DMS 273 (cell line): ENCODE measurements at regions not wholly inside any gene's neighbourhood (a gene's known extent, or its start where the extent isn't known, plus 50 kb on each side); places are given as distances from the start of the nearest gene placed in this dataset.
A peak's percentile ranks its signal among the peaks of the same experiment; 100 is the strongest.
"Not testable (repeated sequence)": the region's sequence is repeated elsewhere in the genome, so short reads cannot be mapped to it uniquely, and the experiment has no call there.

Source experiments
- DNase-seq: peaks from one replicate; lab custom pipeline; 2025; ENCODE audit not compliant: unreplicated experiment; lab: John Stamatoyannopoulos, UW

DNA sequence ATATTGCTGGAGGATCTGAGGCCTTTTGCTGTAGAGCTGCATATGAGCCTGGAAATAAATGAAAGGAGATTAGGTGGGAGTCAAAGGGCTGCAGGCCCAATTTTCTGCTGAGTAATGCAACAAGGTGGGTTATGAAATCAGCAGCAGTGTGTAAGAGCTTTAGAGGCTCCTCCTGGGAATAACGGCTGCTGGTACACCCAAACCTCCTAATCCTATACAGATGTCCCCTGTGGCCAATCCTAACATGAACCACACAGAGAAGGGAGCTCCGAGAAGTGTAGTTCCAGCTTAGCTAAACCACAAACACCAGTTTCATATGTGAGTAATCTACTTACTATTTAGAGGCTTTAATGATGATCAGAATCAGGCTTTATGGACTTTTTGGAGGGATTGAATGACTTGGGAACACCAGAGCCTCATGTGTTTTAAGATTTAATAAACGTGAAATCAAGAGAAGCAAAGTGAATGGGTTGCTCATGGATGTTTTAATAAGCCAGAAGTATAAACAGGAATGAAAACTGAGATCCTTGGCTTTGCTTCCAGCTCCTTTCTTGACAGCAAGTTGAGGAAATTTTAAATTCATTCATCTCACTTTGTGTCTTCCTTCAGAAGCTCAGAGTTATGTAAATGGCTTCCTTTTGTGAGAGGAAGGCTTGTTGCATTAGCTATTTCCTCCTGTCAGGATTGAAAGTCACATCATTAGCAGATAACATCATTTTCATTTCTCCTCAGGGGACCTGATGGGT, 437.5 kb downstream of the TMEM232 start:
- DNase-seq, result peak; percentile 6

DNA sequence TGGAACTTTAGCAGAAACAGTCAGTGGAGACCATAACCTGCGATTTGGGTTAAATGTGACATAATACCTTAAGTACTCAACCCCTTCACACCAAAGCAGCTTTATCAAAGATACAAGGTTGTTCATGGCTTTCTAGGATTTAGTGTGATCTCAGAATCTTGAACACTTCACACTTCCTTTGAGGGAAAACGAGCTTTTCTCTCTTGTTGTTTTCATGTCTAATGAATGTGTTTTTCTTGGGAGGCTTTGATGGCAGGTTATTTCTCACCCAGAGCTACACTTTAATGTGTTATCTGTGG, 437.0 kb downstream of the TMEM232 start:
- DNase-seq, result no peak

DNA sequence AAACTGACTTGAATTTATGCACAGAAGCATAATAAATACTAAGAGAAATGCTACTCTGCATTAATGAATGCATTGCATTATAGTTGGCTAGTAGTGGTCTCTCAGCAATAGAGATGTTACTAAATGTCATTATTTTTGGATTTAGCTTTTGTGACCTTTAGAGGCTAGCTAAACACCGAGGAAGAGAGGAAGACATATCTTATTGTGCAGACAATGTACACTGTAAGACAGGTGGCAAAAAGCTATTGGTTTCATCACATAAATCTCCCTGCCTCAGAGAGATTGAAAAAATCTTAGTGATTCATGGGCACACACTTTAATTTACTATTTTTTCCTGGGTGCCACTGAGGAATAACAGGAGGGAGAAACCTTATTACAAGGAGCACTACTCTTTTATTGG, 435.9 kb downstream of the TMEM232 start:
- DNase-seq, result no peak

DNA sequence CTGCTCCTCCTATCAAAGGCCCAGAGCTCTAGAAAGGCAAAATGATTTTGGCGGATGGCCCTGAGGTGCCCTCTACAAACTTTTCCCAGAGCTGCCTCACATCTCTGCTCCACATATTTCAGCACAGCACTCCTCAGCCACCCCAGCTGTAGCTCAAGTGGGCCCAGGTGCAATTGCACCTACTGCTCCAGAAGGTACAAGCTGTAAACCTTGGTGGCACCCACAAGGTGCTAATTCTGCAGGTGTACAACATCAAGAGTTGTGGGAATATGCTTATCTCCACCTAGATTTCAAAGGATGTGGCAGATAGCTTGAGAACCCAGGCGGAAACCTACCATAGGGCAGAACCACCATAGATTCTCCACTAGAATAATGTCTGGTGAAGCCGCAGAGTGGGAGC, 432.2 kb downstream of the TMEM232 start:
- DNase-seq, result no peak

DNA sequence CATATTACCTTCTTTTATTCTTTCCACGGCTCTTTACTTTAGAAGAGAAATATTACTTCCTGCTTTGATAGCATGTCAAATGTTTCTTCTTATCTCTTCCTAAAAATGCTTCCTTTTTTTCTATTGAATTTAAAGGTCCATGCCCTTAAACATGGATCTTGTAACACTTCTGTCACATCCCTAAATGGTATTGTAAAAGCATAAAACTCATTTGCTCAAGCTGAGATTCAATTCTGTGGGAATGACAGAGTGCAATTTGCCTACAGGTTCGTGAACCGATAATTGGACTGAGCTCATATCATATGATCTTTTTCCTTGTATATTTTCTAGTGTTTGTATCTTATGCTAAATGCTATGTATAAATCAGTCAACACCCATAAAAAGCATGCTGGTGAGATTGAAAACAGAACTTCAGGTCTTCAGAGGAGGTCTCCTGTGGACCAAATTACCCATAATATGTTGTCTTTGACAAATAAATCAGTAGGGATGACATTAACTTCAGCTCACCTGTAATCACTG, 429.3 kb downstream of the TMEM232 start:
- DNase-seq, result no peak

DNA sequence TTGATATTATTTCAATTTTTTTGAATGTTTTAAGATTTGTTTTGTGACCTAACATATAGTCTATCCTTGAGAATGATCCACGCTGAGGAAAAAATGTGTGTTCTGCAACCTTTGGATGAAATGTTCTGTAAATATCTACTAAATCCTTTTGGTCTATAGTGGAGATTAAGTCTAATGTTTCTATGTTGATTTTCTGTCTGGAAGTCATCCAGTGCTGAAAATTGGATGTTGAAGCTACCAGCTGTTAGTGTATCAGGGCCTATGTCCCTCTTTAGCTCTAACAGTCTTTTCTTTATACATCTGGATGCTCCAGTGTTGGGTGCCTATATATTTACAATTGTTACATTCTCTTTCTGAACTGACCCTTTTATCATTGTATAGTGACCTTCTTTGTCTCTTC, 422.3 kb downstream of the TMEM232 start:
- DNase-seq, result peak; percentile 2

DNA sequence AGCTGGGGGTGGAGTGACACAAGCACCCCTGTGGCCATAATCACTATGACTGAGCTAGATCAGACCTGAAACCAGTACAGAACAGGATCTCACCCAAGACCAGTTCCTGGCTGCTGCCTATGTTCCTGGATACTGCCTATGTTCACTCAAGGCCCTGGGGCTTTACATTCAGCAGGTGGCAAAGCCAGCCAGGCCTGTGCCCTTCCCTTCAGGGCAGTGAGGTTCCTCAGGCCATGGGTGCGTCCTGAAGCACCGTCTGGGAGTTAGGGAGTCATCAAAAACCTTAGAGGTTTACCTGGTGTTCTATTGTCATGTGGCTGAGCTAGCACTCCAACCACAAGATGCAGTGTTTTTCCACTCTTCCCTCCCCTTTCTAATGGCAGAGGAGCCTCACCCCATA, 419.8 kb downstream of the TMEM232 start:
- DNase-seq, result no peak

DNA sequence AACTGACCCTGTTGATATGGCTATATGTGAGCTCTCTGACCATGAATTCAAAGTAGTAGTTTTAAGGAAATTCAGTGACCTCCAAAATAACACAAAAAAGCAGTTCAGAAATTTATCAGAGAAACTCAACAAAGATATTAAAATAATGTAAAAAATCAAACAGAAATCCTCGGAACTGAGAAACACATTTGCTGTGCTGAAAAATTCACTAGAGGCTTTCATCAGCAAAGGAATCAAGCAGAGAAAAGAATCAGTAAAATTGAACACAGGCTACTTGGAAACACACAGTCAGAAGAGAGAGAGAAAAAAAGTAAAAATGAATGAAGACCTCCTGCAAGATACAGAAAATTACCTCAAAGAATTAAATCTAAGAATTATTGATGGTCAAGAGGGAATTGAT, 417.2 kb downstream of the TMEM232 start:
- DNase-seq, result no peak

DNA sequence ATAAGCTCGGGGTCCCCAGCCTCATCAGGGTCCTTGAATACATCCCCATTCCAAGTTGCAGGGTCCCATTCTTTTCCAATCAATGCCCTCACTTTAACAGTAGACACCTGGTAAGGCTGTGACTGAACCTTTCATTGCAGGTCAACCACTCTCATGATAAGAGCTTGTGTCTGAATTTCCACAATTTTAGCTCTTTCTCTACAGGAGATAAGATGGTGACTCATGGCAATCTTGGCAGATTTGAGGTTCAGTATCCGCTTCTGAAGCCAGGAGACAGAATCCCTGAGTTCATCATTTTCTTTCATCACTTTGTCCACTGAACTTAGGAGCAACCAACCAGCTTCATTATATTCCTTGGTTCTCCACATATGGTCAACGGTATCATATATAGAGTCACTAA, 409.9 kb downstream of the TMEM232 start:
- not testable (repeated sequence) for DNase-seq

DNA sequence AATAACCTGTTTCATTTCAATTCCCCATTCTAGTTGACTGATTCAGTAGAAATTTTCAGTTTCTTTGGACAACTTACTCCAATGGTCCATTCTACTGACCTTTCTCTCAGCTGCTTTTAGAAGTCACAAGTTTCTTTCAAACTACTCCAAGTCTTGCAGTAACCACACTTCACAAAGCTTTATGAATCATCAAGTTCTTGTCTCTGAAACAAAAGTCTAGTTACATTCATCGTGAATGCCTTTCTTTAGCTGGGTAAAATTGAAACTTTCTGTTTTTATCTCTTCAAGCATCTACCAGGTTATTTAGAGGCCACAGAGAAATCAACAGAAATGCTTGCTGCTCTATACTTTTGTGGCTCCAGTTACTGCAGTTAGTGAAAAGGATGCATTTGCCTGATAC, 405.4 kb downstream of the TMEM232 start:
- DNase-seq, result no peak

DNA sequence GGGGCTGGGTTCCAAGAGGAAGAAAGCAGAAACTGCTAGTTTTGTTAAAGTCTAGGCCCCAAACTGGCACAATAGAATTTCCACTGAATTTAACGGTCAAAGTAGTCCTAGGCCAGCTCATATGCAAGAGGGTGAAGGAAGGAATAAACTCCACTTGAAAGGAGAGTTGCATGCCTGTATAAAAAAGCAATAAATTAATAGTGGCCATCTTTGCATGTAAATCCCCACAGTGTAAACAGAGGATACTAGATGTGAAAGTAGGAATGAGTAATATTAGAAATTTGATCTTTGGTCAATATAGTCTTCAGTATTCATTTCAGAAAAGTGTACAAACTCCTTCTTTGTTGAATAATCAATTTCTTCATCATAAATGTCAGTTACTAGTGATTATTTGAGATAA, 403.1 kb downstream of the TMEM232 start:
- DNase-seq, result no peak

DNA sequence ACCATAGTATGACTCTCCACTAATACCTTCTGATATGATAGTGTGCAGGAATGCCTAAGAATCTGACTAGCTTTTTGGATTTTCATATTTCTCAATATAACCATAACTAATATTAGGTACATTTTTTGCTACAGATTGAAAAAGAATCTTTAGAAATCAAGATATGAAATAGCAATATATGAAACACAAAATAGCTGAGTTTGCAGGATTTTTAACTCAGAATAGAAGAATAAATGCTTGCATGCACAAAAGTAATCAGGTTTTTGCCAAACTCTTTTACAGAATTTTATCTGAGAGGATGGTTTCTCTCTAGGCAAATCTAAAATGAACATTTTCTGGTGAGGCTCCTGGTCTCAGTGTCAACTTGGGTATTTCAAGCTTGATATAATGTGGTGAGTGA, 402.6 kb downstream of the TMEM232 start:
- no peak for DNase-seq

DNA sequence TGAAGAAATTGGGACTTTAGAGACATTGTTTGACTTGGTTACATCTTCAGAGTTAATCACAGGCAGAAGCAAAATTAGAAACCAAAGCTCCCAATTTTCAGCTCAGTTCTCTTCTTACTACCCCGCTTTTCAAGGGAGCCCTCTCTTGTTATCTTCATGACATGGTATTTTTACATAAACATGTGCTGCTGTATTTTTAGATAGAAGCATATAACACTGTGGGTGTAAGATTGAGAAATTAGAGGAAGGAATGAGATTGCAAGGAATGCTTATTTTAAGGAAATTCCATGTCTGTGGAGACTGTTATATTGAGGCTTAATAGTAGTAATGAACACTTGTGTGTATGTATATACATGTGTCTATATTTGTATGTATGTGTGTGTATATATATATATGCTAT, 401.6 kb downstream of the TMEM232 start:
- DNase-seq, result no peak

DNA sequence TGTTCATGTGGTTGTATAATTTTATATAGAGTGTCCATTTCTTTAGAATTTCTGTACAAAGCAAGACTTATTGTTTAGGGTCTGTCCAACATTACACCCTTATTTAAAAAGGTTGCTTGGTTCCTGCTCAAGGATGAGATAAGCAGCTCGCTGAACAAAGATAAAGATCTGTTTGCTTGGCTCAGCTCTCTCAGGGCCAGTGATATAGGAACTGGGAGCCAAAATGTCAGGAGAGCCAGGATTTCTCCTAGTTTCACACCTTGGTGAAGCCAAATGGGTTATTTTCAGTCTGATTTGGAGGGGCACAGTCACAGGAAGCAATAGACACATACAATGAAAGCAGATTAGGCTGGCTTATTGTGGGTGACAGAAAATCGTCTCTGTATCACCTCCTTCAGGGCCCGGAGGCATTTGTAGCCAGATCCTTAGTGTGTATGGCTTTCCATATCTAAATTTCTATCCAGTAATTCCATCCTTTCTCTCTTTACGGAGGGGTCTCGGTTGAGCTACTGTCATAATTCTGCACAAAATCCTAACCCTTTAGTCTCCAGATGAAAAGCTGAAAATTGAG, 396.4 kb downstream of the TMEM232 start:
- DNase-seq, result peak; percentile 21

DNA sequence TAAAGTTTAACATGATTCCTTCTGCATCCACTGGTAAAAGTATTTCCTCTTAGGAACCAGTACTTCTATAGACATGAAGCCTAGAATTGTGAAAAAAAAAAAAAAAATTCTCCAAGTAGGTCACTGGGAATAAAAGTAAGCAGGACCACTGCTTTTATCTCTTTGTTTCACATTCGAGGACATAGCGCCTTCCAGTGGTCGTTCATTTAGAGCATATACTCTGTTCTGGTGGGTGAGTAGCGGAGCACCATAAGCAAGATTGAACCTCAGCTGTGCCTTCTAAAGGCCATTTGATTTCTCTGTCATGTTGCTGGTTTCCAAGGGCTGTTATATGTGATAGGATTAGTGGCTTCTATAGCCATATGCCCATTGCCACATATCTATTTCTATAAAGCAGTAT, 393.1 kb downstream of the TMEM232 start:
- DNase-seq, result peak; percentile 16

DNA sequence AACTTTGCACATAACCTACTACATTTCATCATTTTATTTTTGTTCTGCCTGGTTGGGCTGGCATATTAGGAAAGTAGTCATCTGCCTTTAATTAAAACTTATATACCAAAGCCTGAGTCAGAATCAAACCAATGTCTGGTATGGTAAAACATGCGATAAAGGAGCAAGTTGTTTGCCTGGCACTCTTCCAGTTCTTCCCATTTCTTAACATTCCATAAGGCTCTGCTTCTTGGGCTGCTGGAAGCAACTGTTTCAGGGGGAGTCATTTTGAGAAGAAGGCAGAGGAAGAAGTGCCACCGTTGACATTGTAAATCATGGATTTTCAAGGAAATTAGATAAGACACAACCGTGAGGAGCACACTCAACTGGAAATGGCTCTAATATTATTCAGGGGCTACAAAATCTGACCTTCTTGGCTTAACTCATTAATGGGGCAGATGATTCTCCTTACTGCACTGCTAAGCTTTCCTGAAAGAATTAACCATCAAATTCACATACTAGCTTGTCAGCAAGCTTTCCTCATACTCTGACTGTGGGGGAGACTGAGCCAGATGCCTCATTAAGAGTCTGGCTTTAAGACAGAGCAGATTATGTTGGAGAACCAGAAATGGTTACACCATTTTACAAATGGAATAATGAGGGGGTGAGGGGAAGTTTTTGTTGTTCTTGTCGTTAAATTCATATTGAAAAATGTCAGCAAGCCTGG, 391.0 kb downstream of the TMEM232 start:
- DNase-seq, result no peak

DNA sequence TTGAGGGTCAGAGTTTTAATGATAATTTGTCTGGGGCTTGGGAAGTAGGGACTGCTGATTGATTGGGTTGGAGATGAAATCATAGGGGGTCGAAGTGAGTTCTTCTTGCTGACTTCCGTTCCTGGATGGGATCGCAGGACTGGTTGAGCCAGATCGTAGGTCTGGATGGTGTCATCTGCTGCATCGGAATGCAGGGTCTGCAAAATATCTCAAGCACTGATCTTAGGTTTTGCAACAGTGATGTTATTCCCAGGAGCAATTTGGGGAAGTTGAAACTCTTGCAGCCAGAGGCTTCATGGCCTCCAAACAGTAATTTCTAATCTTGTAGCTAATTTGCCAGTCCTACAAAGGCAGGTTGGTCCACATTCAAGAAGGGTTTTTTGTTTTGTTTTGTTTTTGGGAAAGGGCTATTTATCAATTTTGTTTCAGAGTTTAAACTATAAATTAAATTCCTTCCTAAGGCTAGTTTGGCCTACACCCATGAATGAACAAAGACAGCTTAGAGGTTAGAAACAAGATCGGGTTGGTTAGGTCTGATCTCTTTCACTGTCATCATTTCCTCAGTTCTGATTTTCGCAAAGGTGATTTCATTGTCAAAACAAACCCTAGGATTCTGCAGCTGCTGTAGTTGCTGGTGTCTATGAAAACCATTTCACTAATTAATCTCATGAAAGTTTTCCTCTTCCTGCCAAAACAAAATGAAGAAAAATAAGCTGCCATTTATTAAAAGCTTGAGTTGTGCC, 388.0 kb downstream of the TMEM232 start:
- no peak for DNase-seq

DNA sequence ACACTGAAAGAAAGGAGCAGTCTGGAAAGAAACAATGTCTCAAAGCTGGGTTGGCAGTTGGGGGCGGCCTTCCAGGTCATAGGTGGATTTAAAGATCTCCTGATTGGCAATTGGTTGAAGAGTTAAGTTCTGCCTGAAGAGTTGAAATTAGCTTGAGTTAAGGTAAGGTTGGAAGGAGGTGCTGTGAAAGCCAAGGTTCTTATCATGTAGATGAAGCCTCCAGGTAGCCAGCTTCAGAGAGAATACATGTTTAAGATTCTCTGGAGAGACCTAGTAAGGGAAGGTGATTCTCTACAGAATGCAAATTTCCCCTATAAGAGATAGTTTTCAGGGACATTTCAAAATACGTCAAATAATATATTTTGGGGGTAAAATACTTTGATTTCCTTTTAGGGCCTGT, 387.1 kb downstream of the TMEM232 start:
- DNase-seq, result no peak

DNA sequence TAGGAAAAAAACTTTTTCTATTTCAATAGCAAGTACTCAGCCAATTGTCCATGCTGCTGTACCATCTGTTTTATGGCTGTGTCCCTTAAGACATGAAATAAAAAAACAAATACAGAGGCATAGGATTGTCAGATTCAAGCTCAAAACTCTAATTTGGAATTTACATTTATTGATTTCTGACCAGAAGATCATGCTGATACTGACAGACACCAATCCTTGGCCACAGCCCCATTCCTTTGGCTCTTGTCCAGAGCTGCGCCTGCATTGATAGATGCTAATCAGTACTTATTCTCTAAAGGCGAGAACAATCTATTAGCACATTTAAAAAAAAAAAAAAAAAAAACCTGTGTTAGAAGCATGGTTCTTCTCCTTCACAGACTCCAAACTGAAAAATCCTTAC, 384.6 kb downstream of the TMEM232 start:
- DNase-seq, result peak; percentile 39

DNA sequence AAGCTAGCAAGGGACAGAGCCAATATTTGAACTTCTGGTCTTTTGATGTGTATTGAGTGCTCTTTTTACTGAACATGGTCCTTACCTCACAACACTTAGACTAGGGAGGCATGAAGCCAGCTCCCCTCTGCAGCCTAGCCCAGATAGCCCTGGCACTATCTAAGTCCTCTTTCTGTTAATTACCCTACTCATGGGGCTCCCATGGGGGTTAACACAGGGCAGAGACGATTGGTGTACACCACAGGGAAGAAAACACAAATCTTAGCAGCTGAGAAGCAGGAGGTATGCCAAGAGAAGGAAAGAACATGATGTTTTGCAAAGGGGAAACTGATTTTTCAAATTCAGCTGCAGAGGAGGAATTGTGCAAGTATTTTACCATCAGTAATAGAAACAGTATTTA, 383.8 kb downstream of the TMEM232 start:
- peak; percentile 13 for DNase-seq

DNA sequence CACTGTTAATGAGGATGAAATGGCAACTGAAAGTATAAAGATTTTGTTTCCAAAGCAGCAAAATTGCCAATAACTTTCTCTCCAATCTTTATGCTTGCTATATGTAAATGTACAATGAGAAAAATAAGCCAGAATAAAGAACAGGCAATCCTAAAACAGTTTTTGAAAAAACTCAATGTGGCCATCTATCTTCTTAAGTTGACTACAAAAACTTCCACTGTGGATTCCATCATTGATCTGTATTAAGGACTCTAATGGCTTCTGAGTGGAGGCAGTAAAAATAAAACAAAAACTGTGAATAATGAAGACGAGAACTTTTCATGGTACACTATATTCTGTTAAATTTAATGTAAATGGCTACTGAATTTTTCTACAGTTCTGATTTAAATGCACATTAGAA, 382.9 kb downstream of the TMEM232 start:
- no peak for DNase-seq

DNA sequence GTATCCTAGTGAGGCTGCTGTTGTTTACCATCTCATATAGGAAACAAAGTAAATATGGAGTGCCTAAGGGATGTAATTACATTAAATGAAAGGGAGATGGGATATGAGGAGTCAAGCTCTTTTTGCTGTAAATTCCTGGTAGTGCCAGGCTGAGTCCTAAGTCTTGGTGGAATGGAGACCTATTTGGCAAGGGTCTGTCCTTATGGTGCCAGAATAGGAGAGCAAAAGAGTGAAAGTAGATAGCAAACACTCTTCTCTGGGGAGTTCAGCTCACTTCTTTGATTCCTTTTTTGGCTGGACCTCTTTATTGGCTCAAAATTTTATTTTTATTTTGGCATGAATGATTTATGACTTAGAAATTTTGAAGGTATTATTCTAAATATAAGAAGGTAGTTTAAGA, 380.8 kb downstream of the TMEM232 start:
- peak; percentile 2 for DNase-seq
